ENCODE measurements at regions not wholly inside any gene's neighbourhood (a gene's known extent, or its start where the extent isn't known, plus 50 kb on each side); places are given as distances from the start of the nearest gene placed in this dataset.

GRCh38 chr15:69631978-69632377 is 179.4 kb downstream of the RPLP1 start:
- TF ChIP-seq RELA (CRISPR knock-in tag; IDR thresholded peaks at IDR 0.05; ENCODE audit: borderline replicate concordance) (no peak), E2F1 (CRISPR knock-in tag; IDR thresholded peaks at IDR 0.05) (no peak)

Measured in WTC11 (cell line).